ENCODE measurements at regions not wholly inside any gene's neighbourhood (a gene's known extent, or its start where the extent isn't known, plus 50 kb on each side); places are given as distances from the start of the nearest gene placed in this dataset.

- no peak for TF ChIP-seq CTCF (IDR thresholded peaks at IDR 0.05)
- Histone ChIP-seq H3K4me3 (no peak overlapping the region), H3K27ac (no peak overlapping the region)
- no peak for DNase-seq (ENCODE audit: low spot score)
Measured at GRCh38 chr6:6509284-6509683, 79.2 kb upstream of the LY86 start.

GRCh38 chr6:6512711-6513110, 75.8 kb upstream of the LY86 start:
- H3K4me3 ChIP-seq = no peak overlapping the region
- no peak for DNase-seq (ENCODE audit: low spot score)
- TF ChIP-seq CTCF (IDR thresholded peaks at IDR 0.05) = no peak
- no peak overlapping the region for H3K27ac ChIP-seq

GRCh38 chr6:6515691-6516607, 72.6 kb upstream of the LY86 start:
- Histone ChIP-seq H3K4me3 (no peak overlapping the region), H3K27ac (peak overlapping the region in 1 of 2 donors; percentile 41)
- no peak for DNase-seq (ENCODE audit: low spot score)
- no peak for TF ChIP-seq CTCF (IDR thresholded peaks at IDR 0.05)

- peak overlapping the region in 1 of 2 donors; percentile 41 for H3K27ac ChIP-seq
- no peak overlapping the region for H3K4me3 ChIP-seq
- DNase-seq (ENCODE audit: low spot score) = no peak
- no peak for TF ChIP-seq CTCF (IDR thresholded peaks at IDR 0.05)
Measured at GRCh38 chr6:6516666-6517458, 71.7 kb upstream of the LY86 start.

GRCh38 chr6:6518631-6519427, 69.7 kb upstream of the LY86 start:
- DNase-seq (ENCODE audit: low spot score) = no peak

More at GRCh38 chr6:6518631-6519427, 69.7 kb upstream of the LY86 start:
- TF ChIP-seq CTCF (IDR thresholded peaks at IDR 0.05) = no peak
- H3K4me3 ChIP-seq = no peak overlapping the region
- H3K27ac ChIP-seq = no peak overlapping the region

All from coronary artery (tissue), 2 donors.